Endothelial cell of umbilical vein (primary cell): ENCODE measurements at regions not wholly inside any gene's neighbourhood (a gene's known extent, or its start where the extent isn't known, plus 50 kb on each side); places are given as distances from the start of the nearest gene placed in this dataset.

ENCODE experiments used
- BruUV-seq: library from RNA; stranded (reverse); fragments of 400-500 nt; replicated peaks from 2 replicates; lab custom pipeline; 2021; lab: Mats Ljungman, UMichigan
- CTCF ChIA-PET: fragments of 300-600, 350-600 bp; sonication (Branson Sonifier 250); formaldehyde crosslinking; loops from one replicate; lab custom pipeline; 2021; ENCODE audit warnings: antibody characterized with exemption, inconsistent platforms; lab: Charles Lee
- POLR2A ChIA-PET: fragments of 300-600, 350-600 bp; sonication (Branson Sonifier 250); formaldehyde crosslinking; loops from one replicate; lab custom pipeline; 2021; ENCODE audit warnings: antibody characterized with exemption, inconsistent platforms; lab: Charles Lee
- DNase-seq: peaks from one replicate; pipeline ENCODE4 v3.0.0-alpha.2; 2011; ENCODE audit warnings: low read depth, low spot score
- FAIRE-seq: peaks from 2 replicates; lab custom pipeline; 2011; peaks lifted over from hg19 to GRCh38; lab: Jason Lieb, UNC
- H2AFZ ChIP-seq: 2 replicates; pipeline ENCODE4 v1.6.0; 2012; ENCODE audit warnings: low read depth, low read length, control low read depth, inconsistent platforms
- H3K27ac ChIP-seq: 2 replicates; pipeline ENCODE4 v1.5.1; 2011; ENCODE audit warnings: low read depth, mild to moderate bottlenecking, control low read depth, low read length, moderate library complexity; ENCODE audit not compliant: insufficient read depth
- H3K27me3 ChIP-seq, 2 experiments: 2 replicates each; pipeline versions ENCODE4 v1.6.0 to v1.6.1; 2011; ENCODE audit warnings: low read length in 2 of 2, mixed read lengths in 1 of 2; ENCODE audit not compliant: control insufficient read depth in 2 of 2, insufficient read depth in 2 of 2
- H3K36me3 ChIP-seq, 2 experiments: 2 replicates in 1 of 2; 3 replicates in 1 of 2; pipeline ENCODE4 v1.5.1; 2011; ENCODE audit warnings: low read length in 2 of 2, mild to moderate bottlenecking in 1 of 2, moderate library complexity in 1 of 2; ENCODE audit not compliant: control insufficient read depth in 2 of 2, insufficient read depth in 2 of 2; ENCODE audit errors: extremely low read depth in 1 of 2
- H3K4me1 ChIP-seq: 3 replicates; pipeline ENCODE4 v1.5.1; 2011; ENCODE audit warnings: mild to moderate bottlenecking, low read length; ENCODE audit not compliant: control insufficient read depth, insufficient read depth; ENCODE audit errors: extremely low read depth
- H3K4me2 ChIP-seq: 2 replicates; pipeline ENCODE4 v1.6.1; 2011; ENCODE audit warnings: low read length, control low read depth, mixed read lengths; ENCODE audit not compliant: insufficient read depth
- H3K4me3 ChIP-seq, 3 experiments: fragments of 200-600 bp in 1 of 3; sonication (generic), shearing (Covaris generic) in 1 of 3; replicated peaks in 1 of 3; 2 replicates each; pipeline ENCODE4 v1.5.1; 2011 to 2016; ENCODE audit warnings: control low read depth in 3 of 3, low read length in 3 of 3, mild to moderate bottlenecking in 2 of 3, inconsistent platforms in 1 of 3, low read depth in 1 of 3, moderate library complexity in 1 of 3; ENCODE audit not compliant: insufficient read depth in 1 of 3
- H3K79me2 ChIP-seq: 2 replicates; pipeline ENCODE4 v1.6.0; 2012; ENCODE audit warnings: low read length, inconsistent platforms; ENCODE audit not compliant: control insufficient read depth, insufficient read depth
- H3K9ac ChIP-seq: replicated peaks from 2 replicates; pipeline ENCODE3; 2011; ENCODE audit warnings: low read length, control low read depth; ENCODE audit not compliant: insufficient read depth; ENCODE audit errors: extremely low read depth
- H3K9me1 ChIP-seq: replicated peaks from 3 replicates; pipeline ENCODE4 v1.6.0; 2011; ENCODE audit warnings: mild to moderate bottlenecking, low read length; ENCODE audit not compliant: control insufficient read depth, insufficient read depth; ENCODE audit errors: extremely low read depth
- H3K9me3 ChIP-seq: replicated peaks from 2 replicates; pipeline ENCODE4 v1.5.1; 2012; ENCODE audit warnings: low read length, inconsistent platforms; ENCODE audit not compliant: control insufficient read depth, insufficient read depth
- H4K20me1 ChIP-seq: replicated peaks from 2 replicates; pipeline ENCODE3; 2011; ENCODE audit warnings: mild to moderate bottlenecking, low read length; ENCODE audit not compliant: control insufficient read depth, insufficient read depth; ENCODE audit errors: extremely low read depth
- CTCF ChIP-seq, 2 donors: IDR thresholded peaks; 1 replicate in 1 of 2; 2 replicates in 1 of 2; pipeline ENCODE4 v1.5.1; 2011; ENCODE audit warnings: low read length in 2 of 2, mild to moderate bottlenecking in 2 of 2, moderate library complexity in 2 of 2, control low read depth in 1 of 2, inconsistent platforms in 1 of 2, low read depth in 1 of 2; ENCODE audit not compliant: insufficient read depth in 1 of 2; ENCODE audit errors: extremely low read depth in 1 of 2
- EZH2 ChIP-seq: IDR thresholded peaks from 2 replicates; pipeline ENCODE4 v1.6.1; 2012; ENCODE audit warnings: borderline replicate concordance, low read depth, mild to moderate bottlenecking, moderate library complexity, low read length, inconsistent platforms; ENCODE audit not compliant: severe bottlenecking
- FOS ChIP-seq: IDR thresholded peaks from 2 replicates; pipeline ENCODE4 v1.6.1; 2011; ENCODE audit warnings: mild to moderate bottlenecking, low read length, moderate library complexity, borderline replicate concordance; ENCODE audit not compliant: insufficient read depth
- GATA2 ChIP-seq: IDR thresholded peaks from 2 replicates; pipeline ENCODE4 v1.7.0; 2011; ENCODE audit warnings: low read depth, mild to moderate bottlenecking, moderate library complexity, mixed read lengths, low read length; ENCODE audit not compliant: insufficient read length, insufficient read depth
- JUN ChIP-seq: IDR thresholded peaks from 2 replicates; pipeline ENCODE4 v1.6.1; 2011; ENCODE audit warnings: borderline replicate concordance, low read depth; ENCODE audit not compliant: insufficient read length, insufficient read depth
- MAX ChIP-seq: IDR thresholded peaks from 2 replicates; pipeline ENCODE4 v1.6.1; 2011; ENCODE audit not compliant: insufficient read depth, insufficient read length
- MYC ChIP-seq: IDR thresholded peaks from one replicate; pipeline ENCODE4 v1.6.1; 2011; ENCODE audit warnings: mild to moderate bottlenecking, low read depth, low read length
- POLR2A ChIP-seq: IDR thresholded peaks from 2 replicates; pipeline ENCODE4 v1.6.1; 2012; ENCODE audit warnings: low read depth, mild to moderate bottlenecking, control low read depth, low read length
- POLR2AphosphoS5 ChIP-seq: IDR thresholded peaks from 2 replicates; pipeline ENCODE4 v1.6.1; 2012; ENCODE audit warnings: low read depth, mild to moderate bottlenecking, control low read depth, low read length, moderate library complexity; ENCODE audit not compliant: insufficient read depth
- dilution Hi-C: fragments of 300-500 bp; cut with MboI; formaldehyde crosslinking; loops from one replicate; pipeline ENCODE4 v1.15.0; 2019; ENCODE audit warnings: low sequenced_read_pairs; ENCODE audit not compliant: extremely low pct_ligation_motif_present
- intact Hi-C: fragments of 100-400 bp; cut with micrococcal nuclease; formaldehyde crosslinking; loops from one replicate; pipeline ENCODE4 v1.10.0; 2022

GRCh38 chr5:173781816-173782670, 106.1 kb upstream of the CPEB4 start:
- H3K27ac ChIP-seq, result peak overlapping the region; percentile 99
- H3K4me1 ChIP-seq, result peaks cover 34% of the 10 kb centered on the region
- TSS peak; percentile 43 for BruUV-seq
- dilution Hi-C loops (no loop called here), intact Hi-C loops (loop anchor here (1.0 kb wide), 6 partner anchors 16 to 191 kb away; partner anchors contain the start of genes BOD1 and CPEB4)
- H3K4me2 ChIP-seq, result peak overlapping the region; percentile 72
- peak overlapping the region; percentile 77 for H3K9ac ChIP-seq
- DNase-seq (peak; percentile 94), FAIRE-seq (peak; percentile 96)
- no peak overlapping the region for H3K4me3 ChIP-seq
- H2AFZ ChIP-seq, result peak overlapping the region; percentile 86
- TF ChIP-seq CTCF (IDR thresholded peaks at IDR 0.05; ENCODE audit: extremely low read depth in 1 of 2, insufficient read depth in 1 of 2, low read depth in 1 of 2, low read length in 2 of 2) (no peak), JUN (peak; percentile 81), MAX (peak; percentile 67), FOS (peak; percentile 86), POLR2AphosphoS5 (peak; percentile 71), GATA2 (peak; percentile 92), MYC (no peak), POLR2A (peak; percentile 42), EZH2 (no peak)
- no peaks in the 10 kb centered on the region for H3K9me1 ChIP-seq
- H3K79me2 ChIP-seq, result no peaks in the 10 kb centered on the region
- H3K36me3 ChIP-seq, result no peaks in the 10 kb centered on the region
- POLR2A ChIA-PET, result interaction anchor here (1.0 to 1.1 kb wide), 2 partner anchors 15 to 106 kb away, joined by 3 read pairs; partner anchors contain the start of gene CPEB4
- no peaks in the 10 kb centered on the region for H4K20me1 ChIP-seq
- no peaks in the 10 kb centered on the region for H3K27me3 ChIP-seq
- no peaks in the 10 kb centered on the region for H3K9me3 ChIP-seq
- CTCF ChIA-PET, result interaction anchor here (1.6 kb wide), 1 partner anchor 9 kb away, joined by 3 read pairs; no protein-coding TSS in a partner anchor
